Spleen (tissue), 7 donors: ENCODE measurements at regions not wholly inside any gene's neighbourhood (a gene's known extent, or its start where the extent isn't known, plus 50 kb on each side); places are given as distances from the start of the nearest gene placed in this dataset.

ENCODE experiments used
- CTCF ChIP-seq, 11 experiments: fragments of 200-600 bp in 7 of 11; fragments of 450-650 bp in 4 of 11; sonication (generic) in 4 of 11; IDR thresholded peaks in 8 of 11; conservative IDR thresholded peaks in 3 of 11; 1 replicate in 7 of 11; 2 replicates in 4 of 11; pipeline versions ENCODE4 v1.4.0 to v1.8.0; 2016 to 2021; ENCODE audit warnings: antibody characterized with exemption in 11 of 11, inconsistent platforms in 4 of 11, mild to moderate bottlenecking in 1 of 11
- POLR2A ChIP-seq, 3 donors: fragments of 450-650 bp; IDR thresholded peaks; one replicate each; pipeline ENCODE4 v1.5.1; 2017; ENCODE audit warnings: antibody characterized with exemption in 3 of 3, mild to moderate bottlenecking in 1 of 3
- POLR2AphosphoS5 ChIP-seq, 3 donors: sonication (generic); formaldehyde crosslinking; IDR thresholded peaks; one replicate each; pipeline ENCODE4 v1.5.1; 2017; ENCODE audit warnings: antibody characterized with exemption in 3 of 3
- donor health status: DM: no; HTN: no; CAD: no; lungs with moderate emphysema.
- donor health status: DM: no; HTN: no; CAD: no.
- donor health status: DM: no; HTN: no; CAD: no.

- TF ChIP-seq CTCF (IDR thresholded peaks at IDR 0.05 in 8 of 11, conservative IDR thresholded peaks at IDR 0.05 in 3 of 11) (no peak), POLR2A (IDR thresholded peaks at IDR 0.05) (no peak), POLR2AphosphoS5 (IDR thresholded peaks at IDR 0.05) (no peak)
Observed at GRCh38 chr9:102844716-102845115, 150.4 kb upstream of the CYLC2 start.
